HG02588 (cell line): ENCODE measurements at regions not wholly inside any gene's neighbourhood (a gene's known extent, or its start where the extent isn't known, plus 50 kb on each side); places are given as distances from the start of the nearest gene placed in this dataset.
"Not testable (repeated sequence)": the region's sequence is repeated elsewhere in the genome, so short reads cannot be mapped to it uniquely, and the experiment has no call there.

ENCODE experiments used
- ATAC-seq: cut with Tn5 transposase; IDR thresholded peaks from one replicate; pipeline ENCODE4 v1.9.1; 2021; ENCODE audit warnings: mild to moderate bottlenecking, moderate library complexity; ENCODE audit not compliant: unreplicated experiment

DNA sequence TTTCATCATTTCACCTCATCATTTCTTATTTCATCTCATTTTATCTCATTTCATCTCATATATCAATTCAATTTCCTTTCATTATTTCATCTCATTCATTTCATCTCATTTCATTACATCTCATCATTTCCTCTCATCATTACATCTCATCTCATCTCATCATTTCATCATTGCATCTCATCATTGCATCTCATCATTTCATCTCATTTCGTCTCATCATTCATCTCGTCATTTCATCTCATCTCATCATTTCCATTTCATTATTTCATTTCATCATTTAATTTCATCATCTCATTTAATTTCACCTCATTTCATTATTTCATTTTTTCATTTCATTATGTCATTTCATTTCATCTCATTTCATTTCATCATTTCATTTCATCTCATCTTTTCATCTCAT is 168.5 kb upstream of the FAM72C start:
- ATAC-seq: not testable (repeated sequence)

GRCh38 chr1:144105006-144105405 is 133.2 kb upstream of the FAM72C start:
- ATAC-seq: not testable (repeated sequence)

- not testable (repeated sequence) for ATAC-seq
Observed at GRCh38 chr1:144104000-144104677, 132.4 kb upstream of the FAM72C start.

- not testable (repeated sequence) for ATAC-seq
Observed at GRCh38 chr1:144103156-144103880, 131.5 kb upstream of the FAM72C start.

DNA sequence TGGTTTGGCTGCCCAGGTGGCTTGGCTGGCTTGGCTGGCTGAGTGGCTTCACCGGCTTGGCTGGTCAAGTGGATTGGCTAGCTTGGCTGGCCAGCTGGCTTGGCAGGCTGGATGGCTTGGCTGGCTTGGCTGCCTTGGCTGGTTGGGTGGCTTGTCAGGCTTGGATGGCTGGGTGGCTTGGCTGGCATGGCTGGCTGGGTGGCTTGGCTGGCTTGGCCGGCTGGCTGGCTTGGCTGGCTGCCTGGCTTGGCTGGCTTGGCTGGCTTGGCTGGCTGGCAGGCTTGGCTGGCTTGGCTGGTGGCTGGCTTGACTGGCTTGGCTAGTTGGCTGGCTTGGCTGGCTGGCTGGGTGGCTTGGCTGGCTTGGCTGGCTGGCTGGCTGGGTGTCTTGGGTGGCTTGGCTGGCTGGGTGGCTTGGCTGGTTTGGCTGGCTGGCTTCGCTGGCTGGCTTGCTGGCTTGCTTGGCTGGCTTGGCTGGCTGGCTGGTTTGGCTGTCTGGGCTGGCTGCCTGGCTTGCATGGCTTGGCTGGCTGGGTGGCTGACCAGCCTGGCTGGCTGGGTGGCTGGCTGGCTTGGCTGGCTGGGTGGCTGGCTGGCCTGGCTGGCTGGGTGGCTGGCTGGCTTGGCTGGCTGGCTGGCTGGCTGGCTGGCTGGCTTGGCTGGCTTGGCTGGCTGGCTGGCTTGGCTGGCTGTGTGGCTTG is 130.4 kb upstream of the FAM72C start:
- ATAC-seq: not testable (repeated sequence)

DNA sequence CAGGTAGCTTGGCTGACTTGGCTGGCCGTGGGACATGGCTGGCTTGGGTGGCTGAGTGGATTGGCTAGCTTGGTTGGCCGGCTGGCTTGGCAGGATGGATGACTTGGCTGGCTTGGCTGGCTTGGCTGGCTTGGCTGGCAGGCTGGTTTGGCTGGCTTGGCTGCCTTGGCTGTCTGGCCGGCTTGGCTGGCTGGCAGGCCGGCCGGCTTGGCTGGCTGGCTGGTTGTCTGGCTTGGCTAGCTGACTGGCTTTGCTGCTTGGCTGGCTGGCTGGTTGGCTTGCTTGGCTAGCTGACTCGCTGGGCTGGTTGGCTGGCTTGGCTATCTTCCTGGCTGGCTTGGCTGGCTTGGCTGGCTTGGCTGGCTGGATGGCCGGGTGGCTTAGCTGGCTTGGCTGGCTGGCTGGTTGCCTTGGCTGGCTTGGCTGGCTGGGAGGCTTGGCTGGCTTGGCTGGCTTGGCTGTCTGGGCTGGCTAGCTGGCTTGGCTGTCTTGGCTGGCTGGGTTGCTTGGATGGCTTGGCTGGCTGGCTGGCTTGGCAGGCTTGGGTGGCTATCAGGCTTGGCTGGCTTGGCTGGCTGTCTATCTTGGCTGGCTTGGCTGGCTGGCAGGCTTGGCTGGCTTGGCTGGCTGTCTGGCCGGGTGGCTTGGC is 129.7 kb upstream of the FAM72C start:
- ATAC-seq: no peak

GRCh38 chr1:144077167-144077841 is 105.5 kb upstream of the FAM72C start:
- ATAC-seq: not testable (repeated sequence)

DNA sequence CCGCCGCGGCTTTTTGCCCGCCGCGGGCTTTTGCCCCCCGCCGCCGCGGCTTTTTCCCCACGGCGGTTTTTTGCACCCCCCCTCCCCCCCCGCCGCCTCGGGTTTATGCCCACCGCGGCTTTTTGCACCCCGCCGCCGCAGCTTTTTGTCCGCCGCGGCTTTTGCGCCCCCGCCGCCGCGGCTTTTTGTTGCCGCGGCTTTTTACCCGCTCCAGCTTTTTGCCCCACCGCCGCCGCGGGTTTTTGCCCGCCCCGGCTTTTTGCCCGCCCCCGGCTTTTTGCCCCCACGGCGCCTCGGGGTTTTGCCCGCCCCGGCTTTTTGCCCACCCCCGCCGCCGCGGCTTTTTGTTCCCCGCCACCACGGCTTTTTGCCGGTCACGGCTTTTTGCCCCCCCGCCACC is 104.9 kb upstream of the FAM72C start:
- ATAC-seq: not testable (repeated sequence)

- not testable (repeated sequence) for ATAC-seq
Observed at GRCh38 chr1:144070394-144071053, 98.7 kb upstream of the FAM72C start.

DNA sequence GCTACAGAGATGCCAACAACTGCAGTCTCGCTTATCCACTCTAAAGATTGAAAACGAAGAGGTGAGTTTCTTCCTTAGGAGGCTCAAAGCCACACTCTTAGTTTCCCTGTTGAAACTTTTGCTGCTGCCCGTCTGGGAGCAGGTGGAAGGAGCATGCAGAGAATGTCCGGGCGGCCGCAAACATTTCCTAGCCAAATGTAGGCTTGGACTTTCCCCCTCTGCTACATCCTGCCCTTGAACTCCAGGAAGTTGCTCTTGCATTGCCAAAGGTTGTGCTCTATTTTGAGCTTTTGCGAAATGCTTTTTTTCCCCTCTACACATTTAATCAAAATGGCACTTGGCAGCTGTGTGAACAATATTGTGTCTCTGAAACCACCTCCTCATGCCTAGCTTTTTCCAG is 95.3 kb upstream of the FAM72C start:
- ATAC-seq: not testable (repeated sequence)

- ATAC-seq: not testable (repeated sequence)
Observed at GRCh38 chr1:144066071-144066813, 94.5 kb upstream of the FAM72C start.

DNA sequence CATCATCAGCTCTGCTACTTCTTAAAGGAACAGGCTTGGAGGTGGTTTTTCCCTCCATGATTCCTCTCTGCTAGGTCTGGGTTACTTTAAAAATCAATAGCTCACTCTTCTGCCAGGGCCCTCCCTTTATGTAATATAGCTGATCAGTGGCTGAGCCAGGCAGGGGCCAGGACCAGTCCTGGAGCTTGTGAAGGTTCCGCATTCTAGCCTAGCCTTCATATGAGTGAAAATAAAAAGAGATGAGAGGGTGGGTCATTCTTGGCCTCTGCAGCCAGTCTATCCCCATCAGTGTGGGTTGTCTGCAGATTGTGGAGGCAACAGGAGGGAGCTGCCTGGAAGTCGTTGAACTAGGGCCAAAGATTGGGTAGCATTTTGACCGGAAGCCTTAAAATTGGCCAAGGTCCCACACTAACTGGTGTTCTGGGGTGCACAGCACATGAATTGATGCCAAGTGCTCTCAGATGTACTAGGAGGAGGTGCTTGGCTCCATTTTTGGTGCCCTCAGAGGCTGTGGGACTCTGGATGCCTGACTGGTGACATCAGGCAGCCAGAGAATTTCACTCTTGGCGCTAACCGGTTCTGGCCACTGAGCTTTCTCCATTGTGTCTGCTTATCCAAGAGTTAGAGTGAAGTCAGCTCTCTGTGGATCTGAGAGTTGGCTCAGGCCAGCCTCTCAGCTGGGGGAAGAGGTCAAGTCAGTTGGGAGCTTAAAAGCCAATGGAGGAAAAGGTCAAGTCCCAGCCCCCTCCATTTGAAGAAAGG is 93.7 kb upstream of the FAM72C start:
- ATAC-seq: not testable (repeated sequence)

DNA sequence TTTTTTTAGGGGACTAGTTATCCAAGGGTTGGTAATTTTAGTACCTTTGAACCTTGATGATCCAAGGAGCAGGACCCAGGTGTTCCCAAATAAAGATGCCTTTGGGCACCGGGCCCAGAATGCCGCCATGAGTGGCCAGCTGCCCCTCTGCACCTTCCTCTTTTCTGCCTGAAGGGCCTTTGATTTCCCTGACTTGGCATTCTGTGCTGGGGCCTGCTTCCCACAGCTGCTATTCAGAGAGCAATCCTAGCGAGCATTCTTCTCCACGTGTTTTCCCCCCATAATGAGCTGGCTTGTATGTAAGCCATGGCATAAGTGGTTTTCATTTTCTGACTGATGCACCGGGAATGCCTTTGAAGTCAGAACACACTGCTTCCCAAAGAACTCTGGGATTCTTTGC is 77.6 kb upstream of the FAM72C start:
- not testable (repeated sequence) for ATAC-seq

DNA sequence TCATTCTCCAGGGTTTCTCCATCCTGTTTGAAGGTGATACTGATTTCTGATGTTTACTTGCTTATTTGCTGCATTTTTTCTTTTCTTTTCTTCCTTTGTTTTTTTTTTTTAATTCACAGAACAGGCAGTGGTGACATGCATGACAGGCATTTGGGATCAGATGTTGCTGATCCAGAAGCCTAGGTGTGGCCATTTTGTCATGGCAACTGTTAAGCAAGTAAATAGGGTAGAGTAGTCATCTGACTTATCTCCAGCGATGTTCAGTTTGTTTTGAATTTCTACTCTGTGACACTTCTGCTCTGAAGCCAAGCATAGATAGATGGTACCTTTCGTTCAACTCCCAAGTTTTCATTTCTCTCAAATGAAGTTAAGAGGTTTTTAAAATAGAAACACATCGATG is 74.9 kb upstream of the FAM72C start:
- ATAC-seq: not testable (repeated sequence)

- ATAC-seq: peak; percentile 57
Observed at GRCh38 chr1:144045751-144046546, 74.2 kb upstream of the FAM72C start.

- not testable (repeated sequence) for ATAC-seq
Observed at GRCh38 chr1:144042251-144042650, 70.5 kb upstream of the FAM72C start.

- not testable (repeated sequence) for ATAC-seq
Observed at GRCh38 chr1:144040293-144040692, 68.5 kb upstream of the FAM72C start.

GRCh38 chr1:144034045-144034444 is 62.3 kb upstream of the FAM72C start:
- ATAC-seq: not testable (repeated sequence)
